GM06990 (cell line): ENCODE measurements at regions not wholly inside any gene's neighbourhood (a gene's known extent, or its start where the extent isn't known, plus 50 kb on each side); places are given as distances from the start of the nearest gene placed in this dataset.

Experiments
- DNase-seq: peaks from one replicate; pipeline ENCODE4 v3.0.0-alpha.2; 2011; ENCODE audit not compliant: insufficient read length; ENCODE audit errors: extremely low read depth
- H3K27me3 ChIP-seq: replicated peaks from 2 replicates; pipeline ENCODE4 v1.6.0; 2011; ENCODE audit warnings: low read length; ENCODE audit not compliant: control insufficient read depth, insufficient read depth
- H3K36me3 ChIP-seq: 2 replicates; pipeline ENCODE4 v1.5.1; 2011; ENCODE audit warnings: low read length; ENCODE audit not compliant: control insufficient read depth, insufficient read depth
- H3K4me3 ChIP-seq: replicated peaks from 2 replicates; pipeline ENCODE4 v1.5.1; 2011; ENCODE audit warnings: low read depth, mild to moderate bottlenecking, control low read depth, low read length
- CTCF ChIP-seq: IDR thresholded peaks from 2 replicates; pipeline ENCODE4 v1.5.1; 2011; ENCODE audit warnings: low read length, control low read depth, mild to moderate bottlenecking, inconsistent platforms; ENCODE audit not compliant: insufficient read depth, poor library complexity, severe bottlenecking

GRCh38 chr1:82121421-82121820, 320.7 kb downstream of the ADGRL2 start:
- H3K36me3 ChIP-seq, result no peaks in the 10 kb centered on the region
- DNase-seq, result no peak
- TF ChIP-seq CTCF, result no peak
- no peaks in the 10 kb centered on the region for H3K27me3 ChIP-seq
- H3K4me3 ChIP-seq, result no peak overlapping the region

GRCh38 chr1:82116105-82116504, 315.4 kb downstream of the ADGRL2 start:
- Histone ChIP-seq H3K27me3 (no peaks in the 10 kb centered on the region), H3K36me3 (no peaks in the 10 kb centered on the region), H3K4me3 (no peak overlapping the region)
- DNase-seq, result no peak
- TF ChIP-seq CTCF, result no peak

DNA sequence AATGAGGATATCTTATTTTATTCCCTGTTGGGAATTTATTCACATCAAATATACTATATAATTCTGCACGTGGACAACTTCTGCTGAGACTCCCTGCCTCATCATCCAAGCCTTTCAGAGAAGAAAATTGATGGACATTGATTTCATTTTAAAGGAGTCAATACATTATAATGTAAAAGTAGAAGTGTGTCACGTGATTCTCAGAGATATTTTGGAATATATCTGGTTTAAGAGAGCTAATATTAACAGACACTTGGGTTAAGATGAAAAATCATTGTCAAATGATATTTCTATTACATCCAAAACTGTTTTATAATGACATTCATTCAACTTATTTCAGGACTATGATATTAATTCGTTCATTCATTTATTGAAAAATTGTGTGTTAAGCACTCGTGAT, 314.2 kb downstream of the ADGRL2 start:
- Histone ChIP-seq H3K4me3 (no peak overlapping the region), H3K36me3 (no peaks in the 10 kb centered on the region), H3K27me3 (no peaks in the 10 kb centered on the region)
- no peak for TF ChIP-seq CTCF
- no peak for DNase-seq

DNA sequence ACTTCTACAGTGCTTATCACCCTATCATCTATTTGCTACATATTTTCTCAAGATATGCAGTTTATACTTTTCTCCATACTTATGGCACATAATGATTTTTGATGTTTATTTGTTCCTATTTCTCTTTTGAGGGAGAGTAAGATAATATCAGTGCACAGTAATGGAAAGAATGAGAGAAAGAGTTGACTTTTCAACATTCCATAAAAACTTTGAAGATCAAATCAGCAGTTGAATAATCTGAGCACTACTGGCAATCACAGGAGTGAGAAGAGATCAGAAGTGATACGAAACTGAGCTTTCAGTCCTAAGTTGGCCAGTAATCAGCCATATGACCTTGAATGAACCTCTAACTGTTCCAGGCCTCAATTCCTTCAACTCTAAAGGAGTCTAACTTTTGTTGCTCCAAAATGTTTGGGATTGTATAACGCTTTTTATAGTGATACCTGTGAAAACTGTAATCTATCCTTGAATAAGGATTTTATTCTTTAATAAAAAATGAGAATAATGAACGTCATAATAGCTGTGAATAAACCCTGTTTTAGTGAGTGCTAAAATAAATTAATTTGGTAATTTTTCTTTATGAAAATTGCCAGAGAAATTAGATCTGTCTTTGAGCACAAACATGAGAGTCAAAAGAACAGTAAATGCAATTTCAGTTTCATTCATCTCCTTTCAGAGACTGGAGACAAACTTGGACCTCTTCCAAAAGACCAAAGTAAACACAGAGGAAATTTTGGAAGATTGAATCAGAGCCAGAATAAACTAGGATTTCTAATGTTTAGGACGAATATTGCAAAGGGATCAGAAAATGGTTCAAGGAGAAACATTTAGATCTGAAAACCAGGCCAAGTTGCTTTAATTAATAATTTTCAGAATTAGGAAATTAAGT, 309.9 kb downstream of the ADGRL2 start:
- H3K27me3 ChIP-seq, result no peaks in the 10 kb centered on the region
- no peaks in the 10 kb centered on the region for H3K36me3 ChIP-seq
- DNase-seq, result no peak
- no peak overlapping the region for H3K4me3 ChIP-seq
- TF ChIP-seq CTCF, result no peak

GRCh38 chr1:82108843-82109242, 308.1 kb downstream of the ADGRL2 start:
- DNase-seq, result no peak
- no peak for TF ChIP-seq CTCF
- Histone ChIP-seq H3K36me3 (no peaks in the 10 kb centered on the region), H3K27me3 (no peaks in the 10 kb centered on the region), H3K4me3 (no peak overlapping the region)

DNA sequence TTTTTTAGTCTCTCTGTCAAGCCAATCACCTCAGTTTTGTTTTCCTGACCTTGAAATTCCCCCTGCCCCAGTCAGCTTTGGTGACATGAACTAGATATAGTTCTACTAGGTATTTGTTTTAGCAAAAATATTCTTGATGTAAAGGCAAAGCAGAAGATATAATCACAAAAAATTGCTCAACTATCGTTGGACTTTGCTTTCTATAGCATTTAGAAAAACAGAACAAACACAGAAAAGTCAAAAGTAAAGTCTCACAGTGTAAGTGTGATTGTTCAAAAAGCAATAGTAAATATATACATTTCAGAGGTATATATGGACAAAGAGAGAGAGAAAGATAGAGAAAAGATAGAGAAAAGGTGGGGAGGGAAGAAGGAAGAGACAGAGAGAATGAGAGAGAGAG, 305.9 kb downstream of the ADGRL2 start:
- TF ChIP-seq CTCF, result no peak
- Histone ChIP-seq H3K36me3 (no peaks in the 10 kb centered on the region), H3K27me3 (no peaks in the 10 kb centered on the region), H3K4me3 (no peak overlapping the region)
- no peak for DNase-seq
